K562 (cell line): ENCODE measurements at regions not wholly inside any gene's neighbourhood (a gene's known extent, or its start where the extent isn't known, plus 50 kb on each side); places are given as distances from the start of the nearest gene placed in this dataset.

Experiments
- CREM ChIP-seq: IDR thresholded peaks from 2 replicates; pipeline ENCODE4 v1.6.1; 2014; ENCODE audit warnings: antibody characterized with exemption, low read depth
- FOSL1 ChIP-seq: fragments of 200-800 bp; sonication (Bioruptor generic); conservative IDR thresholded peaks from 2 replicates; pipeline ENCODE4 v1.6.1; 2016; ENCODE audit warnings: missing genetic modification characterization, missing compliant biosample characterization
- HMG20B ChIP-seq: fragments of 250-450 bp; sonication (Bioruptor Pico); IDR thresholded peaks from 2 replicates; pipeline ENCODE4 v1.5.0; 2021; ENCODE audit warnings: mild to moderate bottlenecking
- JUNB ChIP-seq: fragments of 450-650 bp; formaldehyde crosslinking; conservative IDR thresholded peaks from 2 replicates; pipeline ENCODE4 v1.4.0; 2020; ENCODE audit warnings: mild to moderate bottlenecking
- MAZ ChIP-seq, 2 experiments: fragments of 450-650 bp in 1 of 2; sonication (generic) in 1 of 2; formaldehyde crosslinking; IDR thresholded peaks in 1 of 2; conservative IDR thresholded peaks in 1 of 2; 2 replicates each; pipeline versions ENCODE4 v1.4.0 to v1.5.0; 2020; ENCODE audit warnings: mild to moderate bottlenecking in 1 of 2, missing genetic modification reagents in 1 of 2
- PRMT5 ChIP-seq: sonication (generic); formaldehyde crosslinking; IDR thresholded peaks from 2 replicates; pipeline ENCODE4 v1.5.0; 2020; ENCODE audit warnings: missing genetic modification reagents
- TBL1XR1 ChIP-seq, 2 experiments: IDR thresholded peaks; 2 replicates each; pipeline ENCODE4 v1.6.1; 2012; ENCODE audit warnings: improper control_type of control experiment in 2 of 2, low read length in 2 of 2, mild to moderate bottlenecking in 1 of 2
- TEAD4 ChIP-seq, 2 experiments: sonication (generic) in 1 of 2; formaldehyde crosslinking in 1 of 2; IDR thresholded peaks; 2 replicates each; pipeline versions ENCODE4 v1.6.1 to v1.8.0; 2012 to 2022; ENCODE audit warnings: borderline replicate concordance in 1 of 2, inconsistent platforms in 1 of 2, low read length in 1 of 2, mild to moderate bottlenecking in 1 of 2, missing genetic modification reagents in 1 of 2
- TSHZ1 ChIP-seq: fragments of 250-450 bp; sonication (Bioruptor Pico); IDR thresholded peaks from 2 replicates; pipeline ENCODE4 v1.4.0; 2020; ENCODE audit warnings: mild to moderate bottlenecking, moderate library complexity
- TF ChIP-seq, protein P1 (sequence below): fragments of 450-650 bp; IDR thresholded peaks from 2 replicates; pipeline ENCODE4 v1.6.1; 2017; ENCODE audit warnings: antibody characterized with exemption, mild to moderate bottlenecking
- TF ChIP-seq, protein P2 (sequence below): fragments of 450-650 bp; IDR thresholded peaks from 2 replicates; pipeline ENCODE4 v1.6.1; 2016

DNA sequence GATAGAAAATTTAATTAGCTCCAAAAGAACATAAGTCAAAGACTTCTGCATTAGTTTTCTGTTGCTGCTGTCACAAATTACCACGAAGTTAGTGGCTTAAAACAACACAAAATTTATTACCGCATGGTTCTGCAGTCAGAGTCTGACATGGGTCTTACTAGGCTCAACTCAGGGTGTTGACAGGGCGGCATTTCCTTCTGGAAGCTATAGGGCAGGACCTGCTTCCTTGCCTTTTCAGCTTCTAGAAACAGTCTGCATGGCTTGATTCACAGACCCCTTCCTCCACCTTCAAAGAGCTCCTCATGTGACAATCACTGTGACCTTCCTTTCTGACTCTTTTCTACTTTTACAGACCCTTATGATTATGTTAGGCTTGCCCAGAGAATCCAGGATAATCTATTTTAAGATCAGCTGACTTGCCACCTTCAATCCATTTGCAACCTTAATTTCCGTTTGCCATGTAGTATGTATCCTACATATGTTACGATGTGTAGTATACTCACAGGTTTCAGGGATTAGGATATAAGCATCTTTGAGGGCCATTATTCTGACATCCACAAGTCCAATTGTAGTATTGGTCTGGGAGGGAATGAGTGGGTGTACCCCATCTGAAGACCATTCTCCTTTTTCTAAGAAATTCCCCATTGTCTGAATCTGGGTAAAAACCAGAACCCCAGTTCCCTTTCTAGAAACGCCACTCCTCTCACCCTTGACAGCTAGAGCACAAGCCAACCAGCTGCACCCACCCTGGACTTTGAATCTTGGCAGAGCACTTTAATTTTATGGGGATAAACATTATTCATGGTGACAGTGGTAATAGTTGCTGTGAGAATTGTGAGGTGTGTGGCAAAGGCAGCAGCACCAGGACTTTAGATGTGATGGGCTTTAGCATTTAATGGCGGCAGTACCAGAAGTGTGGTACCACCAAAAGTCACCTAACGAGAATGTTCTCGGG is 265.5 kb downstream of the KCNJ2 start (continued):
- TF ChIP-seq, protein P1, sequence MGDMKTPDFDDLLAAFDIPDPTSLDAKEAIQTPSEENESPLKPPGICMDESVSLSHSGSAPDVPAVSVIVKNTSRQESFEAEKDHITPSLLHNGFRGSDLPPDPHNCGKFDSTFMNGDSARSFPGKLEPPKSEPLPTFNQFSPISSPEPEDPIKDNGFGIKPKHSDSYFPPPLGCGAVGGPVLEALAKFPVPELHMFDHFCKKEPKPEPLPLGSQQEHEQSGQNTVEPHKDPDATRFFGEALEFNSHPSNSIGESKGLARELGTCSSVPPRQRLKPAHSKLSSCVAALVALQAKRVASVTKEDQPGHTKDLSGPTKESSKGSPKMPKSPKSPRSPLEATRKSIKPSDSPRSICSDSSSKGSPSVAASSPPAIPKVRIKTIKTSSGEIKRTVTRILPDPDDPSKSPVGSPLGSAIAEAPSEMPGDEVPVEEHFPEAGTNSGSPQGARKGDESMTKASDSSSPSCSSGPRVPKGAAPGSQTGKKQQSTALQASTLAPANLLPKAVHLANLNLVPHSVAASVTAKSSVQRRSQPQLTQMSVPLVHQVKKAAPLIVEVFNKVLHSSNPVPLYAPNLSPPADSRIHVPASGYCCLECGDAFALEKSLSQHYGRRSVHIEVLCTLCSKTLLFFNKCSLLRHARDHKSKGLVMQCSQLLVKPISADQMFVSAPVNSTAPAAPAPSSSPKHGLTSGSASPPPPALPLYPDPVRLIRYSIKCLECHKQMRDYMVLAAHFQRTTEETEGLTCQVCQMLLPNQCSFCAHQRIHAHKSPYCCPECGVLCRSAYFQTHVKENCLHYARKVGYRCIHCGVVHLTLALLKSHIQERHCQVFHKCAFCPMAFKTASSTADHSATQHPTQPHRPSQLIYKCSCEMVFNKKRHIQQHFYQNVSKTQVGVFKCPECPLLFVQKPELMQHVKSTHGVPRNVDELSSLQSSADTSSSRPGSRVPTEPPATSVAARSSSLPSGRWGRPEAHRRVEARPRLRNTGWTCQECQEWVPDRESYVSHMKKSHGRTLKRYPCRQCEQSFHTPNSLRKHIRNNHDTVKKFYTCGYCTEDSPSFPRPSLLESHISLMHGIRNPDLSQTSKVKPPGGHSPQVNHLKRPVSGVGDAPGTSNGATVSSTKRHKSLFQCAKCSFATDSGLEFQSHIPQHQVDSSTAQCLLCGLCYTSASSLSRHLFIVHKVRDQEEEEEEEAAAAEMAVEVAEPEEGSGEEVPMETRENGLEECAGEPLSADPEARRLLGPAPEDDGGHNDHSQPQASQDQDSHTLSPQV: no peak
- TF ChIP-seq FOSL1 (no peak), HMG20B (CRISPR knock-in tag) (no peak), TEAD4 (IDR thresholded peaks at IDR 0.05; ENCODE audit: low read length) (no peak), TEAD4 (CRISPR knock-in tag; IDR thresholded peaks at IDR 0.05; ENCODE audit: borderline replicate concordance) (no peak), TBL1XR1 (IDR thresholded peaks at IDR 0.05; ENCODE audit: low read length in 2 of 2) (no peak), TSHZ1 (CRISPR knock-in tag) (no peak), JUNB (CRISPR knock-in tag) (no peak), MAZ (CRISPR knock-in tag; conservative IDR thresholded peaks at IDR 0.05 in 1 of 2, IDR thresholded peaks at IDR 0.05 in 1 of 2) (no peak), CREM (no peak), PRMT5 (CRISPR knock-in tag) (no peak)
- TF ChIP-seq, protein P2, sequence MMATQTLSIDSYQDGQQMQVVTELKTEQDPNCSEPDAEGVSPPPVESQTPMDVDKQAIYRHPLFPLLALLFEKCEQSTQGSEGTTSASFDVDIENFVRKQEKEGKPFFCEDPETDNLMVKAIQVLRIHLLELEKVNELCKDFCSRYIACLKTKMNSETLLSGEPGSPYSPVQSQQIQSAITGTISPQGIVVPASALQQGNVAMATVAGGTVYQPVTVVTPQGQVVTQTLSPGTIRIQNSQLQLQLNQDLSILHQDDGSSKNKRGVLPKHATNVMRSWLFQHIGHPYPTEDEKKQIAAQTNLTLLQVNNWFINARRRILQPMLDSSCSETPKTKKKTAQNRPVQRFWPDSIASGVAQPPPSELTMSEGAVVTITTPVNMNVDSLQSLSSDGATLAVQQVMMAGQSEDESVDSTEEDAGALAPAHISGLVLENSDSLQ: no peak
